CD4-positive, alpha-beta T cell treated with Interleukin-10 for 1 hour (primary cell): ENCODE measurements at regions not wholly inside any gene's neighbourhood (a gene's known extent, or its start where the extent isn't known, plus 50 kb on each side); places are given as distances from the start of the nearest gene placed in this dataset.

Experiments used
- DNase-seq: peaks from one replicate; pipeline ENCODE4 v3.0.0-alpha.2; 2020

DNA sequence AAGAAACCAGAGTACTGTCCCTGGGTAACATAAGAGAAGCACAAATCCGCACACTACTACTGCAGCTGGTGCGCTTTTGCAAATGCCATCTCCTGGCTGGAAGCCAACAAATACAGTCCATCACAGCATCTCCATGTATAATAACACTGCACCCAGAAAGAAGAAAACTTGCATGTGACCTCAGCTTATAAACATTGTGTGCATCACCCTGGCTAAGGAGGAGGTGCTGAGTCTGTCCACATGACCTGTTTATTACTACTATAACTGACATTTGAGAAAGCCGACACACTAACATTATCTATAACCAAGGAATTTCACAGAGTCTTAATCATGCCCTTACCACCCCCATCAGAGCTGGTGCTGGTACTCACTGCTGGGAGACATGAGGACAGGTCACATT, 516.8 kb downstream of the CFAP47 start:
- DNase-seq, result no peak

DNA sequence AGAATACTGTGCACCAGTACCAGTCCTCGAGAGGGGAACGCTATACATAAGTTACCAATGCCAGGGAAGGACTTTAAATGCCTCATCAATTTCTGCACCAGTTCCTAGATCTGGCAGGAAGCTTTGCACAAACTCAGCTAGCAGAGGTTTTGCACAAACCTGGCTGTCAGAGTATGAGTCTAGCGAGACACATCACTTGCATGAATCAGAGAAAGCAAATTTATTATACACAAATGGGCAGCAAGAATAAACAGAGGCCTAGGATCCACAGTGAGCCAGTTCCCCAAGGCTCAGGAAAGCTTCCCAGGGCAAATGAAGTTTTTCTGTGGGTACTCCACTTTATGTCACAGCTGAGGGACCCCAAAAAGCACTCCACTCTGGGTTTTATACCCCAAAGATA, 523.5 kb downstream of the CFAP47 start:
- DNase-seq, result no peak

- no peak for DNase-seq
Observed at GRCh38 chrX:36445566-36445965, 526.0 kb downstream of the CFAP47 start.

GRCh38 chrX:36462142-36462541, 542.6 kb downstream of the CFAP47 start:
- DNase-seq, result no peak

GRCh38 chrX:36480441-36480990, 527.6 kb upstream of the FAM47C start:
- DNase-seq, result no peak

DNA sequence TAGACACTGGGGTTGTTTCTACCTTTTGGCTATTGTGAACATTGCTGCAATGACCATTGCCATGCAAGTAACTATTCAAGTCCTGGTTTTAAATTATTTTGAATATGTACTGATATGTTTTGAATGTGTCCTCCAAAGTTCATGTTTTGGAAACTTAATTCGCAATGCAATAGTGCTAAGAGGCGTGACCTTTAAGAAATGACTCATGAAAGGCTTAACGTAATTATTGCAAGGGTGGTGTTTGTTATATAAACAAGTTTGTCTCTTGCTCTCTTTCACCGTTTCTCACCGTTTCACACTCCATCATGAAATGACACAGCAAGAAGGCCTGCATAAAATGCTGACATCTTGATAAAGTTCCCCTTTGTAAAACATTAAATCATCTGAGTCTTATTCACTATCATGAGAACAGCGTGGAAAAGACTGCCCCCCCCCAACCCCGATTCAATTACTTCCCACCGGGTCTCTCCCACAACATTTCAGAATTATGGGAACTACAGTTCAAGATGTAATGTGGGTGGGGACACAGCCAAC, 506.9 kb upstream of the FAM47C start:
- no peak for DNase-seq

- DNase-seq, result no peak
Observed at GRCh38 chrX:36504625-36505024, 503.5 kb upstream of the FAM47C start.

DNA sequence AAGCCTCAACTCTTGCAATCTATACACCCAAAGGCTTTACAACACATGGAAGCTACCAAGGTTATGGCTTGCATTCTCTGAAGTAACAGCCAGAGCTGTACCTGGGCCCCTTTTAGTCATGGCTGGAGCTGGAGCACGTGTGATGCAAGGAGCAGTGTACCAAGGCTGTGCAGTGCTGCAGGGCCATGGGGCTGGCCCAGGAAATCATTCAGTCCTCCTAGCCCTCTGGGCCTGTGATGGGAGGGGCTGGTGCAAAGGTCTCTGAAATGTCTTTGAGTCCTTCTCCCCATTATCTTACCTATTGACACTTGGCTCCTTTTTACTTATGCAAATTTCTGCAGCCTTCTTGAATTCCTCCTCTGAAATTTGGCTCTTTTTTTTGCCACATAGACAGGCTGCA, 500.1 kb upstream of the FAM47C start:
- DNase-seq, result no peak

DNA sequence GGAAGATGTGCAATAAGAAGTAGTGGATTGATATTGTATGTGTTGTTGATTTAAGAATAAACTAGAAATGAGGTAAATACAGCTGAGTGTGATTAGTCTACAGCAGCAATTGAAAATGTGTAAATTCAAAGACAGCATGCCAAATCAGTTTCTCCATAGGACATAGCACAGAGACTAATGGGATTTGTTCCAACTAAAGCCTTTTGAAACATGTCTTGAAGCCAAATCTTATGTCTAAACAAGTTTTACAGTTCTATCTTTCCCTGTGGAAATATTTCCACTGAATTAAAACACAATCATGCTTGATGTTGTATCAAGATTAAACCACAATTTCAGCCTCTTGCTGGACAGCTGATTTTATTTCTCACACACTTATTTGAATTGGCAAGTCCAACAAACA, 497.4 kb upstream of the FAM47C start:
- no peak for DNase-seq

DNA sequence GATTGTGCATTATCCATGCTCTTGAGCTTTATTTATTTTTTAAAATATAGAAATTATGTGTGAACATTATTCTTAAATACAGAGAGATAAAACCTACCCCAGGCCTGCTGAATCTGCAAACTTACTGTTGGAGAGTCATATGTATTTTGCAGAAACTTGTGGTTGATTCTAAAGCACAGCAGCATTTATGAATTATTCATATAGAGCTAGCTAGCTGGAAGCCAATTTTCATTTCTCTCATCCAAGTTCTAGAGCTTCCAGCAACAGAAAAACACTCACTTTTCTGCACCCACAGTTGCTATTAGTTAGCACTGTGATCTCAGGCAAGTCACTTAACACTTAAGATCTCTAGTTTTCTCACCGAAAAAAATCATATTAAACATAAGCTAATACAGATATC, 479.5 kb upstream of the FAM47C start:
- DNase-seq, result no peak

DNA sequence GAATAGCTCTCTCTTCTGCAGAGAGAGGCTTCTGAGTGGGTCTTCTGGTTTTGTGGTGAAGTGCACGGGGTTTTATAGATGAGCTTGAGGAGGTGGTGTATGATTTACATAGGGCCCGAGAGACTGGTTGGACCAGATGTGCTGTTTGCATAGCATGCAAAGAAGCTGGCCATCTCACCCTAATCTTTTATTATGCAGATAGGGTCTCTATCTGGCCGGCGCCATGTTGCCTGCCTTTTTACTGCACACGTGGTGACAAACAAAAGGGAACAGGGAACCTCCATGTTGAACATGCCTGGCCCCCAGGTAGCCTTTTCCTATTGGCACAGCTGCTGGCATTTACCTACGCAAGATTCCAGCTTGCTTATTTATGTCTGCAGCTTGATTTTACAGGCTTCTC, 473.3 kb upstream of the FAM47C start:
- no peak for DNase-seq

DNA sequence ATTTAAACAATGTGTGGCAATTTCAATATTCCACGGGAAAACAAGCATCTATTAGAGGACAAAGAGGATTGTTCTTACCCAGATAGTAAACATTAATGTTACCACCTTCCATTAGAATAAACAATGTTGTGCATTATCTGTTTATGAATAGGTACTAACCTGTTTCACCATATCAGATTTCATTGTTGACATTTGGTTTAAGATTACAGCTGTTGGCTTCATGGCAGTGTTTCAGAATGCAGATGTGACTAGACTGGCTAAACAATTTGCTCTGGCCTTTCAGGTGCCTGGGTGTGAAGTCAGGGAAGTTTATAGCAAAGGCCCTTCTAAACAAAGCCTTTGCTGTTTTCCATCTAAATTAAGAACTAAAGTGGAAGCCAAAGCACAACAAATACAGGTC, 464.7 kb upstream of the FAM47C start:
- no peak for DNase-seq

DNA sequence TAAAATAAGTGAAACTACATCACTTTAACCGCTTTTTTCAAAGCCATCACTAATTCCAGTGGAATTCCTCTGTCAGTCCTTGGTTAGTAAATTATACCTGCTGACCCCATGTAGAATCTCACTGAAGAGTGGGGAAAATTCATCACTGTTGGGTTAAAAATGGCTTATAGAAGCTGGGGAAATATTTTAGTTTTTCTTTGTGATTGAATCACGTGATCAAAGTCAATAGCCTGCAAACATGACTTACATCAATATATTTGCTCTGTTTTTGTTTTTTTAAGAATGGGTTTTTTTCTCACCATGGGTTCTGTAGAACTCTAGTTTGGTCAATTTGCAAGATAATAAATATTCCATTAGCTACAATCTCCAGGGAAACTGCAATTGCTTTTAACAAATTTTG, 445.2 kb upstream of the FAM47C start:
- DNase-seq, result no peak

GRCh38 chrX:36568946-36569345, 439.2 kb upstream of the FAM47C start:
- no peak for DNase-seq

GRCh38 chrX:36573720-36574119, 434.4 kb upstream of the FAM47C start:
- DNase-seq, result no peak

DNA sequence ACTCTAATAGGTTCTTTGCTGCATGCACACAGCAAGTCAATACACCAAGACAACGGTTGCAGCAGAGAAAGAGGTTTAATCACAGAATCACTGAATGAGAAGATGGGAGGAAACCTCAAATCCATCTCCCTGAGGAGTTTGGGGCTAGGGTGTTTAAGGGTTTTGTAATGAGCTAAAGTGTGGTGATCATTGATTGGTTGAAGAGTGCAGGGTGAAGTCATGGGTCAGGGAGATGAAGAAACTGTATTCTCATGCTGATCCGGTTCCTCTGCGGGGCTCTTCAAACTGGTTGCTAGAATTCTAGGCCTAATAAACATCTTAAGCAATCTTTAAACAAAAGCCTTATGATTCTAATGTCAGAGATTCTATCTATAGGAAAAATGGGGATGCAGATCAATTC, 432.5 kb upstream of the FAM47C start:
- DNase-seq, result no peak

- DNase-seq, result no peak
Observed at GRCh38 chrX:36577006-36577405, 431.2 kb upstream of the FAM47C start.

DNA sequence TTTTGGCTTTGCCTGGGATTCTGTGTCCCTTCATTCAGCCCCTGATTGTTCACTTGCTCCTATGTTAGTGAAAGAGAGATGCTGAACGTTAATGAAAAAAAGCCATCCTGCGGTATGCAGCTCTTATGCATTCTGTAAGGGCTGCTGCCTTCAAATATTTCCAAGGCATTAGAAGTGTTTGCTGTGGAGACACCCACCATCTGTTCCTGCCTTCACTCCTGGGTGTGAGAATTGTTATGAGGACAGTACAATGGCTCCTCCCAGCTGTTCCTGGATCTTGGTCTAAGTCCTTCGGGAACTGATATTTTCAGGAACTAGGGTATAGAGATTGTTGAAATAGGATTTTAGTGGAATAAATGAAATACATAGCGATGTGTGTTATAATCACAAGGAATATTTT, 427.1 kb upstream of the FAM47C start:
- DNase-seq, result no peak

GRCh38 chrX:36583674-36584073, 424.5 kb upstream of the FAM47C start:
- DNase-seq, result no peak

GRCh38 chrX:36609616-36610585, 398.3 kb upstream of the FAM47C start:
- no peak for DNase-seq

GRCh38 chrX:36626898-36627297, 381.3 kb upstream of the FAM47C start:
- DNase-seq, result no peak

GRCh38 chrX:36640232-36640631, 367.9 kb upstream of the FAM47C start:
- DNase-seq, result no peak

DNA sequence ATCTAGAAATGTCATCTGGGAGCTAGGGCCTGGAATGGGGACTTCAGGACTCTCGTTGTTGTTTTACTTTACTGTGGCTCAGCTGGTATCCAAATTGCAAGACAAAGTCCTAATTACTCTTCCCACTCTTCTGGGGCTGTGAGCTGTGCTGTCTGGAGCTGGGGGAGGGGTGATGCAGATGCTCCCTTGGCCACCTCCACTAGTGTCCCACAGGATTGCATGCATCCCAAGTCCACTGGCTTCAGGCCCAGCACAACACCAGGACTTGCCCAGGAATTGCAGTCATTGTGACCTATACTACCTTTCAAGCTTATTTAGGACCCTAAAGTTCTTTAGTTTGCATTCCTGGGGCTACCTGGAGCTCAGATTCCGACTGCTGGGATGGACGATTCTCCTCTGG, 366.1 kb upstream of the FAM47C start:
- DNase-seq, result no peak

DNA sequence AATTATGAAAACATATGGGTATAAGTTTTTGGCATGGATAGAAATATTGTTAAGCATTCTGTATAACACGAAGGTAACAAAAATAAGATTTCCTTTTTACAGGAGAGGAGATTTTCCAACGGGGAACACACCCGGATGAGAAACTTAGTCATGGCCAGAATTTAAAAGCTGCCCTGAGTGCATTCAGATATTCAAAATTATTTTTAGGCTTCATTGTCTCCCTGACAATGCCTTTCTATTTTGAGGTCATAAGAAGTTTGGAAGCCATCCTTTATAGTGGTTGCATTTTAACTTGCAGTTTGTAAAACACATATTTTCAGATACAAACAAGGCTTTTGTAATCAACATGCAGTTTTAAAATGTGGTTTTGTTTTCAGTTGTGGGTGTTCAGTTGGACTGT, 357.5 kb upstream of the FAM47C start:
- DNase-seq, result no peak
